GM21529 (cell line): ENCODE measurements at regions not wholly inside any gene's neighbourhood (a gene's known extent, or its start where the extent isn't known, plus 50 kb on each side); places are given as distances from the start of the nearest gene placed in this dataset.

ENCODE experiments used
- ATAC-seq: cut with Tn5 transposase; IDR thresholded peaks from one replicate; pipeline ENCODE4 v1.9.1; 2021; ENCODE audit not compliant: unreplicated experiment

DNA sequence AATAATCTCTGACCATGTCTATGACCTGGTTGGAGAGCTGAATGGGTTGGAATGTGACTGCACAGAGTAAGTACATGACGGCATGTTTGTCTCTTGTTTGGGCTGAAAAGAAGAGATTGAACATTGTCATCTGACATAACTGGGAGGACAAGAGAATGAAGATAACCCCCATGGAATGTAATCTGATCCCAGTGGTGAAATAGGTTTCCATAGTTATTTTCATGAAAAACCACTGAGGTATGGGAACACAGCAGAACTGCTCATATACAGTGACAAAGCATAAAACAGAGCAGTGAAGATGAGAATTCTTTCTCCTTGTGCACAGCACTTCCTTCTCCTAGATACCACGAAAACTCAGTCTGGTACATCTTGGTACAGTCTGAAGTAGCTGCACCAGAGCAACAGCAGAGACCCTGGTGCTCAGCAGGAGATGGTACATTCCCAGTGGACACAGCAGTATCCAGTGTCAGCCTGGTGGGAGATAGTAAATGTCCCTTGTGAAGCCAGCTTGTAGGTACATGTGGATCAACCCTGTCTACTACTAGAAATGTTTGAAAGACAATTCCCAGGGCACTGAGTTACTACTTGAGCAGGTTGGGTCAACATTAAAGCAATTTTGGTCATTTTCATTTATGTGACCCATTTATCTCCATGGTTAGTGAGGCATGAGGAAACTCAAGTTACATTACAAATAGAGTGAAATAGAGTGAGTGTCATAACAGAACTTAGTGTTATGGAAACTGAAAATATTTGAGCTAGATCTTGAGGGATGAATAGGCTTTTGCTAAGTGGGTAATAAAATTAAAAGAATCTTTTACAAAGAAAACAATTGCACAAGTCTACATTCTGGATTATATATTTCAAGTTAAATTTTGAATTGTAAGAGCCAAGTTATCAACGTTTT lies 178.3 kb downstream of the SUCNR1 start:
- peak; percentile 75 for ATAC-seq

DNA sequence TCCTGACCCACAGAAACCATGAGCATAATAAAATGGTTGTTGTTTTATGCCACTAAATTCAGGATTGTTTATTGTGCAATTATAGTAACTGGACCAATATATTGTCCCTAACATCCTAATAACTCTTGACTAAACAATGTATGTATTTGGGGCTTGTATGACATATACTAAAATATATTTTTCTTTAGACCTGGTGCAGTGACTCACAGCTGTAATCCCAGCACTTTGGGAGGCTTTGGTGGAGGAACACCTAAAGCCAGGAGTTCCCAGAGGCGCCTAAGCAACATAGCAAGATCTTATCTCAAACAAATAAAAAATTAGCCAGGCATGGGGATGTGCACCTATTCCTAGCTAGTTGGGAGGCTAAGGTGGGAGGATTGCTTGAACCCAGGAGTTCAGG lies 180.4 kb downstream of the SUCNR1 start:
- no peak for ATAC-seq

DNA sequence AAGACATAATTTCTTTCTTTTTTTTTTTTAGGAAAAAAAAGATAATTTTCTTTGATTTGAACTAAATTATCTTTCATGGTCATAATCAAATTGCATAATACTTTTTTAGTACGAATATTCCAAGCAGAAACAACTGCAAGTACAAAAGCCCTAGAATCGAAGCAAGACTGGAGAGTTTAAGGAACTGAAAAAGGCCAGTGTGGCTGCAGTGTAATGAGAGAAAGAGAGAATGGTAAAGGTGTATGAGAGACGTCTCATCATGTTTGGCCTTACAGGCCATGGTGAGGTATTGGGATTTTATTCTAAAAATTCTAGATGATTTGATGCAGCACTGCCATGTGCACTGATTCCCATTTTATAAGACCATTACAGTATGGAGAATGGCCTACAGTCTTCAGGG lies 180.9 kb downstream of the SUCNR1 start:
- peak; percentile 68 for ATAC-seq

DNA sequence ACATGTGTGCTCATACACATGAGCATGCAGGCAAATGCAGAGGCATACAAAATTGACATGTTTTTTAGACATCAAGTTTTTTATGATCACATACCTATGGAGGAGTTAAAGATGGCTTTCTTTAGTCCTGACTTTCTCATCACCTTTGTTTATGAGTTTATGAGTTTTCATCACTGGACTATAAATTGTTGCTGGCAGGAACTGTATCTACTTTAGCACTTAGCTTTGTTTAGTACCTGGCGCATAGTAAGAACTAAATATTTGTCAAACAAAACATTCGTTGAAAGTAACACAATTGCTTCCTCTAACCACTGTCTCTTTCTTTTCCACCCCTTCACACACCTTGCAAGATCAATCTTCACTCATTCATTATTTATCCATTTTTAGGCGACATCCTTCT lies 182.6 kb downstream of the SUCNR1 start:
- no peak for ATAC-seq

DNA sequence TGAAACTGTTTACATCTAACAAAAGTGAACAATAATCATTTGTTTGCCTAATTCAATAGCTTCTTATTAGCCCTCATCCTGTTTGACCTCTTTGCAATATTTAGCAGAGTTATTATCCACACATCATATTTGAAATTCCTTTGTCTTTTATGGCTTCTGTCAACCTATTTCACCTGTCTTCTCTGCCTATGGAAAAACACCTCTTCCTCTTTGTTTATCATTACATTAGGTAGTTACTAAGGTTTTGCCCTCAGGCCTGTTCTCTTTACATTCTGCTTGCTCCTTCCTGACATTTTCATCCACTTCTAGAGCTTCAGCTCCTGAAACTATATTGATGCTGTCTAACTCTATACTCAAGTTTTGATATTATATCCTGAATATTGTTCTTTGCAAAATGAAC lies 183.0 kb downstream of the SUCNR1 start:
- ATAC-seq, result no peak

DNA sequence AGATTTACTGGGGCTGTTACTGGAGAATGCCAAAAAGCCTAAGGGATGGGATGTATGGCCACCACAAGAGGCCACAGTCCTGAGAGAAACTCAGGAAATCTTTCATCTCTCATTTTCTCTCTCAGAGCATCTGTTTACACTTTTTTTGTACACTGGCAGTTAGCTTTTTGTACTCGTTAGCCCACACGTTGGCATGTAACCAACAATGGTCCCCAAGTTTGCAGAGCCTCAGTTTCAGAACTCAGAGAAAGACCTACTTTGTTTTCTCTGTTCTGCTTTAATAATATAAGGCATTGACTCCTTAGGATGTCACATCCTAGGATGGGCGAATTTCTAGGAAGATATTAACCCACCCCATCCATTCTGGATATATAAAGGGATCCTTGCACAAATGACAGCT lies 183.5 kb downstream of the SUCNR1 start:
- no peak for ATAC-seq

DNA sequence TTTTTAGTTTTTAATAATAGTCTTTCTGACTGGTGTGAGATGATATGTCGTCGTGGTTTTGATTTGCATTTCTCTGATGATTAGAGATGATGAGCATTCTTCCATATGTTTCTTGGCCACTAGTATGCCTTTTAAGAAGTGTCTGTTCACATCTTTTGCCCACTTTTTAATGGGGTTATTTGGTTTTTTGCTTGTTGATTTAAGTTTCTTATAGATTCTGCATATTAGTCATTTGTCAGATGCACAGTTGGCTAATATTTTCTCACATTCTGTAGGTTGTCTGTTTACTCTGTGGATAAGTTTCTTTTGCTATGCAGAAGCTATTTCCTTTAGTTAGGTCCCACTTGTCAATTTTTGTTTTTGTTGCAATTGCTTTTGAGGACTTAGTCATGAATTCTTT lies 185.4 kb downstream of the SUCNR1 start:
- no peak for ATAC-seq

DNA sequence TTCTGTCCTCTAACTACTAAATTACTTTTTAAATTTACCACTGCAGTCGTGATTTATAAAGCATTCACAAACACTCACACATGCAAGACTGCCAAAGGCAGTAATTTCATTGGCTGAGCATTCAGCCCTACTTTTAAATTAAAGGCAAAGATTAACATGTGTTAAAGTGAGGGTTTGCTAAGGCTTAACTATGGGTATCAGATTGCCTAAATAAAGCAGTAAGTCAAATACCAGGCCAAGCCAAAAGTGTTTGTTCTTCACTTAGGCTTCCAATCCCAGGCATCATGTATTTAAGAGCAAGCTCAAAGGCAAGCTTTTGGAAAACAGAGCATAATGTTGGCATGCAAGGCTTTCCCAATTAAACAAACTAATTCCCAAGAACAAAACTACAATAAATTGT lies 187.3 kb downstream of the SUCNR1 start:
- ATAC-seq, result no peak

DNA sequence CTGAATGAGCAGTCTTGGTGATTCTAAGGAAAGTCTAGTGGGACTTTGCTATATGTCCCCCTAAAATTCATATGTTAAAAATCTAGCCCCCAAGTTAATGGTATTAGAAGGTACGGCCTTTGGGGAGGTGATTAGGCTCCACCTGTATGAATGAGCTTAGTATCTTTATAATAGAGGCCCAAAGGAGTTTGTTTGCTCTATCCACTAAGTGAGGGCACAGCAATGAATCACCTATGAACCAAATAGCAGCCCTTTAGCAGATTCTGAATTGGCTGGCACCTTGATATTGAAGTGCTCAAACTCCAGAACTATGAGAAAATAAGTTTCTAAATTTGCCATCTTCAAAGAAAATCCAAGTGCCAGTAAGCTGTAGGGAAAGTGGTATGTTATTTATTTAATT lies 187.9 kb downstream of the SUCNR1 start:
- ATAC-seq, result no peak

DNA sequence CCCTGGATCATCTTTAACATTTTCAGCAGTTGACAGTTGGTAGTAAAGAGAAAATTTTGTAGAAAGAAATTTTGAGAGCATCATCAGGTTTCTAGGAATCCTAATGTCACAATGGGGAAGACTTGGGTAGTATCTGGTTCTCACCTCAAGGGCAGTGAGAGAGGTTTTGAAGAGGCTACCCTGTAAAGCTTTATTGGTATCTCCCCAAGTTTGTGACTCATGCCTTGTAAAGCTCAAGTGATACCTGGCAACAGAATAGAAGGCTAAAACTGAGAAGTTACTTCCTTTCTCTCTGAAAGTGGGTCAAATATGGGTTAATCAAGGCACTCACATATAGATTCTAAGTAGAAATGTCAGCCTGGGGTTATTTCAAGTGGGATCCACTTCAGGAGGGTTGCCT lies 196.4 kb downstream of the SUCNR1 start:
- ATAC-seq, result no peak

DNA sequence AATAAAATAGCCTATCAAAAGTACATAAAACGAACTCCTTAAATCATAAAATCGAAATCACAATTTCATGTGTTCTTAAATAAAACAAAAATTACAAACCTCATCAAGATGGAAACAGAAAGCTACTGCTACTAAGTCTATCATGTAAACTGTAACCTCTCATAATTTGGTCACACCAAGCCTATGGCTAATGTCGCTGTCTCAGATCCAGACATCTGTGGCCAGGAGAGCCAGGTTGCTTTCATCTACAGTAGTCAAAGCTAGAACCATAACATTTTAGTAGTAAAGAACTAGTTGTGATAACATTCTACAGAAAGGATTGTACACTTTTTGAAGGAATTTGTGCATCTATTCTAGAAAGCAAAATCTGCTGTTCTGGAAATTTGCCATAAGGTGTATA lies 197.4 kb upstream of the MBNL1 start:
- ATAC-seq, result no peak

DNA sequence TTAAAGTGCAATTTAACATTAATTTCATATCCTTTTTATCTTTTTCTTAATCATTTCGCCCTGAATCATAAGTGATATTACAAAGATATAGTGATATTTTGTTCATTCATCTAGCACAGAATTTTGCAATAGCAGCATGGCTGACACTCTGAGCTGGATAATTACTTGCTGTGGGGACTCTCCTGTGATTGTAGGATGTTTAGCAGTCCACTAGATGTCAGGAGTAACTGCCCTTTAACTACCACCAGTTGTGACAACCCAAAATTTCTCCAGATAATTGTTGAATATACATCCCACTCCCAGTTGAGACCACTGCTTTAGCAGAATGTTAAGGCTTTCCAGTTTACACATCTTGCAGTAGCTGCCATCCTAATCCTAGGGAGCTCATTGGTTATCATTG lies 196.8 kb upstream of the MBNL1 start:
- ATAC-seq, result no peak

DNA sequence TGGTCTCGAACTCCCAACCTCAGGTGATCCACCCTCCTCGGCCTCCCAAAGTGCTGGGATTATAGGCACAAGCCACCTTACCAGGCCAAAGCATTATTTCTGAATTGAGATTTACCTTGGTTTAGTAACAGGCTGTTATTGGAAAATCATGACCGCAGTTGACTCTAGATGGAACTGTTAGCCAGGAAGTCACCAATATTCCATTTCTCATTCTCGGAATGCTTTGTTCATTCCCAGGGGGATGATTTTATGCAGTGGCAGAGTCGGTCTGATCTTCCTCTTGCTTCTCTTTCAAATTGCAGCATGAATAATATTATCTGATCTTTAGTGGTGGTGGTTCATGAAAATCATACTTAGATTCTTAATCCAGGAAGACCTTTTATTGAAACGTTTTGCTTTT lies 195.5 kb upstream of the MBNL1 start:
- no peak for ATAC-seq

DNA sequence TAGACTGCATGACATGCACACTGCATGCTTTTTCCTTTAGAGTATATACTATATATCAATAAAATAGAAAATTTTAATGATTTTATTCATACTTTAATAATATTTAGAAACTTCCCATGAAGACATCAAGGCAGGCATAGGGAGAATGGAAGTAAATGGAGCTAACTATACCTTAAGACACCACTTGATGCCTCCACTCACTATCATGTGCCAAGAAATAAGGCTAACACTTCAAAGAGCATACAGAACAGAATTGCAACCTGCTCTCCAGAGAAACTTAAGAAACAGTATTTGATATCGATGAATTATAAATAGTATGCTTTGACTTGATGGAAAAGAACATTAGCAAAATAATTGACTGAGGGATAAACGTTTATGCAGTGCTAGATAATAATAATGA lies 192.6 kb upstream of the MBNL1 start:
- no peak for ATAC-seq

DNA sequence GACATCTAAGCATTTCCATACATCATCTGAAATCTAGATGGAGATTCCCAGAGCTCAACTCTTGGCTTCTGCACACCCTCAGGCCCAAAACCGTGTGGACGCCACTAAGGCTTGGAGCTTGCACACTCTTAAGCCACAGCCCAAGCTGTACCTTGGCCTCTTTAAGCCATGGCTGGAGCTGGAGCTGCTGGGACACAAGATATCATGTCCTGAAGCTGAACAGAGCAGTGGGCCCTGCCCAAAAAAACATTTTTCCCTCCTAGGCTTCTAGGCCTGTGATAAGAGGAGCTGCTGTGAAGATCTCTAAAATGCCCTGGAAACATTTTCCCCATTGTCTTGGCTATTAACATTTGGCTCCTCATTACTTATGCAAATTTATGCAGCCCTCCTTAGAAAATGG lies 188.7 kb upstream of the MBNL1 start:
- ATAC-seq, result no peak

DNA sequence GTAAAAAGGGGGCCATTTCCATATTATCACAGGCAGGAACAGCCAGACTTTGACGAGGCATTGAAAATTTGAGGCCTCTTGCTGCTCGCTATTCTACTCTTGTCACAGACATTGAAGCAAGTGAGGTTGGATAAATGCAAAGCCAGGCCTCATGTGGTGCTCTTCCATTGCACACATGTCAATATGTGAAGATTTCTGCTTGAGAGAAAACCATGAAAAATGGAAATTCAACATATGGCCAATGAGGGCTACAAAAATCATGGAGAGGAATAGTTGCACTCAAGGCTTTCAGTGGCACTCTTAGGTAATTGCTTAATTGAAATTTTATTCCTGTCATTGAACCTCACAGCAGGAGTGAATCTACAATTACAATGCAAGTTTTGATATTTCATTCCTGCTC lies 185.6 kb upstream of the MBNL1 start:
- ATAC-seq, result no peak

DNA sequence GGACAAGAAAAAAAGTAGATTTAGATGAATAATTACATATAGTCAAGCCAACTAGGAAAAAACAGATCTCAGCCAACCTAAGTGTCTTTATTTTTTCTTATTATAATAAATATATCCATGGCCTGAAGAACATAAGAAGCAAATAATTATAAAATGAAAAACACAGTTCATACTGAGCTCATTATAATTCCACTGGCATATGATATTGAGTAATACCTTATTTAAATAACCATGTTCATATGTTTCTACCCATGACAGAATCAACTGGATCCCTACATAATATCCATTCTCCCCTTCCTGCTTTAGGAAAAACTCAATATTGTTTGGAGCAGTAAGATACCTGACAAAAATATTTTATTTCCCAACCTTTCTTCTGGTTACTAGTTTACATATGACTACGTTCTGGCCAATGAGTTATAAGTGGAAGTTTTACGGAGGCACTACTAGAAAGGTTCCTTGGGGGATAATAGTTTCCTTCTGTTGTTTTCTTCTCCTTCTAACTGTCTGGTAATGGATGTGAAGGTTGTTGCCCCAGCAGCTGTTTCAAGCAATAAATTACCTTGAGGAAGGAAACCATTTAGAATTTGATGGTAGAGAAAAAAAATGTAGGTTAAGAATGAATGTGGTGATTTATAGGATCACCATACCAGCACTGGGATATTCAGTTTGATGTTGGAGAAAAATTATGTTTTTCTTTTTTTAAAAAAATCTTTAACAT lies 184.1 kb upstream of the MBNL1 start:
- no peak for ATAC-seq

DNA sequence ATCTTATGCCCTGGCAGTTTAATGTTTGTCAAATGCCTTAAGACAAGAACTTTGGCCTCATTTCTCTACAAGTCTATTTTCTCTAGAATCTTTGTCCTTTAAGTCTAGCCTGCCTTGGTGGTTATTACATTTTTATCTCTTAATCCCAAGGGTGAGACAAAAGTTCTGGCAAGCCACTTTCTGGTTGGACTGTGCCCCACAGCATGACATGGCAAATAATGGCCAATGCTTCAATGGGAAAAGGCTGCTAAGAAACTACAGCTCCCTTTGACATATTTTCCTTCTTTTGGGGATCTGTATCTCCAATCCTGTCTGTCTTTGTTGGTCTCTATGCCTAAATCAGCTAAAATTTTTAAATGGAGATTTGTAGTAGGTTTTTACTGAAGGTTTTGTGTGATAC lies 181.6 kb upstream of the MBNL1 start:
- ATAC-seq, result no peak

DNA sequence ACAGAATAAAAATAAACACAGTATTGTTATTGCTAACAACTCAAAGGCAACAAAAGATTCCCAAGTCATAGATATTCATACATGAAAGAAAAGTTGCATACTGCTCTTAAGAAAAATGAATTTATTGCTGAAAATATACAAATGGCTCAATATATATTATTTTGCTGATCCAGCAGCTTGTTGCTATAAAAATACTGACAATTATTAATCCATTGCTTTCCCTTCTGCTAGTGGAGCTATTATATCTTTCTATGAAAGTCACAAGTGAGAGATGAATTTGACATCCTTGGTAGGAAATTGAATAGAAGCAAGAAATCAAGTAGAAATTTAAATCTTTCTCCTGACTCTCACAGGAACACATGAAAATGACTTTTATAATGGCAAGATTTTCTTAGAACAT lies 179.2 kb upstream of the MBNL1 start:
- ATAC-seq, result no peak

DNA sequence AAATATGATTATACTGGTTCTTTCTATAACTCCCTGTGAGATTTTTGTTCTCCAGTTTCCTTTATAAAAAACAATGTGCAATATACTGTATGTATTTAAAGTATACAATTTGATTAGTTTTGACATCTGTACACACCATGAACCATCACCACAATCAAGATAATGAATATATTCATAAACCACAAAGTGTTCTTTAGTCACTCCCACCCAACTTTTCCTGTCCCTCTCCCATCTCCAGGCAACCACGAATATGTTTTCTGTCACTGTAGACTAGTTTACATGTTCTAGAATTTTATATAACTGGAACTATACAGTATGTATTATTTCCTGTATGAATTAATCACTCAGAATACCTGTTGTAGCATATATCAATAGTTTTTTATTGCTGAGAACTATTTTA lies 177.0 kb upstream of the MBNL1 start:
- no peak for ATAC-seq

DNA sequence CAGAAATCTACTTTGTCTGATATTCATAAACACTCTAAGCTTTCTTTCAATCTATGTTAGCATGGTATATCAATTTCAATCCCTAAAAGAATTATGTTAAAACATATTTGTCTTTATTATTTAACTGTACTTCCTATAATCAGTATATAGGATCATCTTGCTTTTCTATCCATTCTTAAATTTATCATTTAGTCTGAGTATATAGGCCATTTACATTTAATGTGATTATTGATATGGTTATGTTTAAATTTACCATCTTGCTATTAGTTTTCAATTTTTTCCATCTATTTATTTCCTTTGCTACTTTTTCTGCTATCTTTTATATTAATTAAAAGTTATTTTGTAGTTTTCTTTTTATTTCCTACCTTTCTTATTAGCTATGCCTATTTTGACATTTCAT lies 174.8 kb upstream of the MBNL1 start:
- ATAC-seq, result no peak

DNA sequence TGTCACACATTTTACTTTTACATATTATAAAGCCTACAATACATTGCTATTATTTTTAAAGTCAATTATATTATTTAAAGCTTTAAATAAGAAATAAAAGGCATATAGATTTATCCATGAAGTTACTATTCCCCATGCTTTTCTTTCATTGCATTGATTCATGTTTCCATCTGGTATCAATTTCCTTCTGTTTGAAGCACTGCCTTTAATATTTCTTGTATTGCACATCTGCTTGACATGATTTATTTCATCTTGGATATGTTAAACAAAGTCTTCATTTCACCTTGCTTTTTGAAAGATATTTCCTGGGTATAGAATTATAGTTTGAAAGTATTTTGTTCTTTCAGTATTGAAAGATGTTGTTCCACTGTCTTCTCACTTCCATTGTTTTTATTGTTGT lies 174.3 kb upstream of the MBNL1 start:
- ATAC-seq, result no peak

DNA sequence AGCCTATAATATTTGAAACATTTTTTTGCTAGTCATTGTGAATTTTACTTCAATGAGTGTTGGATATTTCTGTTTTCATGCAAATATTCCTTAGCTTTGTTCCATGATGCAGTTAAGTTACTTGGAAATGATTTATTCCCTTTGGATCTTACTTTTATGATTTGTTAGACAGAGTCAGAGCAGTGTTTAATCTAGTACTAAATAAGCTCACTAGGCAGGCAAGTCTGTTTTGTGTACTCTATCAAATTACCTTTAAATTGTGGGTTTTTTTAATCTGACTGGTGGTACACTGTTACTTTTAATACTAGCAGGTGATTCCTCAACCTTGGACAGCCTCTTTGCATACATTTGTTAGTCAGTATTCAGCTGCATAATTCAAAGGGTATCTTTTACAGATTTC lies 173.3 kb upstream of the MBNL1 start:
- no peak for ATAC-seq
